Glutamatergic neuron (in vitro differentiated cells): ENCODE measurements at regions not wholly inside any gene's neighbourhood (a gene's known extent, or its start where the extent isn't known, plus 50 kb on each side); places are given as distances from the start of the nearest gene placed in this dataset.

Experiments used
- DNase-seq: peaks from one replicate; pipeline ENCODE4 v3.0.0; 2022
- H3K27ac Mint-ChIP-seq: one replicate; pipeline ENCODE4 v1.8.0; 2020; ENCODE audit warnings: mild to moderate bottlenecking, mixed read lengths, inconsistent platforms; ENCODE audit not compliant: unreplicated experiment
- H3K27me3 Mint-ChIP-seq: one replicate; pipeline ENCODE4 v1.8.0; 2020; ENCODE audit warnings: mild to moderate bottlenecking, moderate library complexity, mixed read lengths, inconsistent platforms; ENCODE audit not compliant: unreplicated experiment
- H3K36me3 Mint-ChIP-seq: one replicate; pipeline ENCODE4 v1.8.0; 2020; ENCODE audit warnings: mild to moderate bottlenecking, mixed read lengths, inconsistent platforms; ENCODE audit not compliant: unreplicated experiment
- H3K4me1 Mint-ChIP-seq: one replicate; pipeline ENCODE4 v1.8.0; 2020; ENCODE audit warnings: mild to moderate bottlenecking, low read depth, mixed read lengths, inconsistent platforms; ENCODE audit not compliant: unreplicated experiment
- H3K4me3 Mint-ChIP-seq: one replicate; pipeline ENCODE4 v1.8.0; 2020; ENCODE audit warnings: mild to moderate bottlenecking, mixed read lengths, inconsistent platforms; ENCODE audit not compliant: unreplicated experiment
- H3K9me3 Mint-ChIP-seq: one replicate; pipeline ENCODE4 v1.8.0; 2020; ENCODE audit warnings: mild to moderate bottlenecking, moderate library complexity, mixed read lengths, inconsistent platforms; ENCODE audit not compliant: unreplicated experiment
- CTCF ChIP-seq: fragments of 200-600 bp; sonication (generic); IDR thresholded peaks from one replicate; pipeline ENCODE4 v1.5.0; 2021; ENCODE audit not compliant: partially characterized antibody, unreplicated experiment

GRCh38 chr15:48041454-48041853 is 79.3 kb upstream of the SLC24A5 start:
- Mint-ChIP-seq H3K9me3 (peaks cover 2% of the 10 kb centered on the region), H3K36me3 (no peaks in the 10 kb centered on the region), H3K27me3 (peaks cover 2% of the 10 kb centered on the region), H3K4me1 (no peaks in the 10 kb centered on the region), H3K4me3 (no peak overlapping the region), H3K27ac (no peak overlapping the region)
- TF ChIP-seq CTCF = no peak
- no peak for DNase-seq

- H3K27ac Mint-ChIP-seq = no peak overlapping the region
- peaks cover 2% of the 10 kb centered on the region for H3K9me3 Mint-ChIP-seq
- H3K4me3 Mint-ChIP-seq = no peak overlapping the region
Measured at GRCh38 chr15:48046813-48047438, 73.9 kb upstream of the SLC24A5 start.

GRCh38 chr15:48049736-48050135 is 71.1 kb upstream of the SLC24A5 start:
- Mint-ChIP-seq H3K27me3 (no peaks in the 10 kb centered on the region), H3K4me1 (no peaks in the 10 kb centered on the region), H3K4me3 (no peak overlapping the region), H3K9me3 (no peaks in the 10 kb centered on the region), H3K27ac (no peak overlapping the region), H3K36me3 (peaks cover 9% of the 10 kb centered on the region)
- TF ChIP-seq CTCF = no peak
- DNase-seq = no peak

More at GRCh38 chr15:48046813-48047438, 73.9 kb upstream of the SLC24A5 start:
- H3K4me1 Mint-ChIP-seq = no peaks in the 10 kb centered on the region
- DNase-seq = no peak
- no peaks in the 10 kb centered on the region for H3K36me3 Mint-ChIP-seq
- H3K27me3 Mint-ChIP-seq = no peaks in the 10 kb centered on the region
- no peak for TF ChIP-seq CTCF

GRCh38 chr15:48052946-48053345 is 67.8 kb upstream of the SLC24A5 start:
- no peak for DNase-seq
- Mint-ChIP-seq H3K9me3 (peaks cover 4% of the 10 kb centered on the region), H3K27ac (no peak overlapping the region)

More at GRCh38 chr15:48052946-48053345, 67.8 kb upstream of the SLC24A5 start:
- no peak for TF ChIP-seq CTCF
- Mint-ChIP-seq H3K4me3 (no peak overlapping the region), H3K27me3 (no peaks in the 10 kb centered on the region), H3K4me1 (no peaks in the 10 kb centered on the region), H3K36me3 (peaks cover 10% of the 10 kb centered on the region)
